ENCODE measurements at regions not wholly inside any gene's neighbourhood (a gene's known extent, or its start where the extent isn't known, plus 50 kb on each side); places are given as distances from the start of the nearest gene placed in this dataset.

DNA sequence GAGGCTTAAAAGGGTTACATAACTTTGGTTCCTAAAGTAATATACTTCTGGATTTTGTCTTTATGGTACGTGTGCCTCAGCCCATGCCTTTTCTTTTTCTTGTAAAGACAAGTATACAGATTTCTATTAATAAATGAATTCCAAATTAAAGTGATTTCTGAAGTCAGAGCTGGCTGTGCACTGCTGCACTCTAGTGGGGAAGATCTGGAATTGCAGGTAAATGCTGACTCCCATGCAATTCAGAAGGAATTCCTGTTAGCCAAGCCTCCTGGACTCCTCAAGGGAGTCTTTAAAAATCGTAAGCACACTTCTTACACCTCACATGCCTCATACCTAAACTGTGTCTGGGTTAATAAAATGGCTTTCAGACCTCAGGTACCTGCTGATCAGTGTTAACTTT lies 118.4 kb upstream of the SLC7A1 start:
- DNase-seq: no peak

DNA sequence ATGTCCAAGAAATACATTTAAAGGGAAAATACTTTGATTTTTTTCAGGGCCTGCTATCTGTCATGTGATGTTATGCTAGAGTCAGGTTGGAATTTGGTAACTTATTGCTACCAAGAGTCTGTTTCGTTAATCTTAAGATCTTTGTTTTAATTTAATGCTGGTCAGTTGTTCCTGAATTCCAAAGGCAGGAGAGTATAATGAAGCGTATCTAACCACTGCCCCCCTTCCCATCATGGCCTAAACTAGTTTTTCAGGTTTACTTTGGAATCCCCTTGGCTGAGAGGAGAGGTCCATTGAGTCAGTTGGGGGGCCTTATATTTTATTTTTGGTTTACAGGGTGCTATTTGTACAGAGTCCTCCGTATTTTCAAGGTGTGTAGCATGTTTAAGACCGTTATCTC lies 116.3 kb upstream of the SLC7A1 start:
- DNase-seq: no peak

DNA sequence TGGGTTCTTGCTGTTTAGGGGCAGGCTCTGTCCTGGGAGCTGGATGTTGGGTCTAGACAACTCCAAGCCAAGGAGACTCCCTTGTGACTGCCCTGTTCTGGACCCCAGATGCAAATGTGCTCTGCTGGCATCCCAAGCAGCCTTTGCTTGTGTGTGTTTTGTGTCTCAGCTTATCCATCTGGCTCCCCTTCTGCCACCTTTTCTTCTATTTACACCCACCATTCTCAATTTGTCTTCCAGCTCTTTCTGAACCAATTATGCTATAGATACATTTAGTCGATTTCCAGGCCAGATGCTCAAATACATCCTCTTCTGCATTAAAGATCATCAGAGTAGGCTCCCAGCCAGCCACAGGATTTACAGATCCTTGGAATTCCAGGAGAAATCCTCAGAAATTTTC lies 115.0 kb upstream of the SLC7A1 start:
- no peak for DNase-seq

DNA sequence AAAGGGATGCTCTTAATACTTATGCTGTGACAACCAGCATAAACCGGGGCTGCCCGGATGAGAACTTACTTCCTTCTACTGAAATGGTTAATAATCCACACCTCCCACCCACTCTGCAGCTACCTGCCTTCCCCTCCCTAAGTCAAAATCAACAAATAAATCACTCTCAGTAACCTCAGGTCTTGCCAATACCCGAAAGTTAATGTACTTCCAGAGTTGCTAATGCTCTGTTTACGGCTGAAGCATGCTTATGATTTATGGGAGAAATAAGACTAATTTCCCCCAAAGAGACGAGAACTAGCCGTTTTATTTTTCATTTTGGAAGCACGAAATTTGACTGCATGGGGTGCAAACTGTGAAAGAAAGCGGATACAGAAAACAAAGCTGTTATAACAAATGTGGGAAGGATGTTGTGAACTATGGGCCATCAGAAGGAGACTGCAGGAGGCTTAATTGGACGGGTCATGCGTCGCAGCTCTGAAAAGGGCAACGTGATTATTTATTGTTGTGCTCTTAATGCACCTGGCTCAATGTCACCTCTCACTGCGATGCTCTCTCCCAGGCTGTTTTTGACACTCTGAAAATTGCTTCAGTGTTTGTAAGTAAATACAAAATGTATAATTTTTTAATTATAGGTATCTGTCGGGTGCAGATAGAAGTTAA lies 114.0 kb upstream of the SLC7A1 start:
- no peak for DNase-seq

DNA sequence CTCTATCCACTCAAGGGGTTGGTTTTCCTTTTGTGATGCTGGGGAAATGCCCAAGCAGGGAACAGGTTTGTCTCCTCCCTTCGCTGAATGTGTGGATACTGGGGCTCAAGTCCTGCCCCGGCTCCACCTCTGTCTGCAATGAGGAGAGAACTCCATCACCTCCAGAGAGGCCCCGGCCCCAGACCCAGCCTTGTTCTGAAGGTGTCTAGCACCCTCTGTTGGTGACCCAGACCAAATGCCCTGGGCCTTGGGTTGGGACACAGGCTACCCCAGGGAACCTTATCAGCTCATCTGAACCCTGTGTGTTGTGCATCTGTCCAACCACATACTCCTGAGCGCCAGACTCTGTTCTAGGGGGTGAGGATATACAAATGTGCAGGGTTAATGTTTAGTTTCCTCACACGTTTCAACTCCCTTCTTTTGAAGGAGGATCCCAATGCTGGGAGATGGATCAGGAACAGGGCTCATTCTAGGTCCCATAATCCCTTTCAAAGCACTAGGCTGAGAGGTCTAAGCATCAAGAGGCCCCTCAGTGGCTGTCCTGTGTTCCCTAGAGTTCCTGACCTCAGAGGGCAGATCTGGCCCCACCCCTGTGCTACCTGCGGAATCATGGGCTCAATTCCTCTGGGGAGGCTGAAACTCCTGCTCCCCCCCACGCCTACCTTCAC lies 112.5 kb upstream of the SLC7A1 start:
- DNase-seq: peak in 3 of 14 donors; percentile 2 to 7 (median 4)

DNA sequence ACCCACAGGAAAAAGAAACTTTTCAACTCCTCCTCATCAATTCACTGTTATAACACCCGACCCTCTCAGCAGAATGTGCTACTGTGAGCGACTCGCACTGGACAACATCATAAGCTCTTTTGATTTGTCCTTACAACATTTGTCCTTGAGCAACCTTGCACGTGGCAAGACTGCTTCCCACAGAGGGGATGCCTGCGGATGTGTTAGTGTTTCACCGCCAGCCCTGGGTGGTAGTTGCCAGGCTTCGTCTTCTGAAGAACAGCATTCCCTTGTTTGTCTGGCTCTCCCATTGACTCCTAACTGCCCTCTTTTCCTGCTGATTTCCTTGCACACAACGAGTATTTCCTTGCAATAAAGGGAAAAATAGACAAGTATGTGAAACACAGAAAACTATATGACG lies 111.4 kb upstream of the SLC7A1 start:
- no peak for DNase-seq

DNA sequence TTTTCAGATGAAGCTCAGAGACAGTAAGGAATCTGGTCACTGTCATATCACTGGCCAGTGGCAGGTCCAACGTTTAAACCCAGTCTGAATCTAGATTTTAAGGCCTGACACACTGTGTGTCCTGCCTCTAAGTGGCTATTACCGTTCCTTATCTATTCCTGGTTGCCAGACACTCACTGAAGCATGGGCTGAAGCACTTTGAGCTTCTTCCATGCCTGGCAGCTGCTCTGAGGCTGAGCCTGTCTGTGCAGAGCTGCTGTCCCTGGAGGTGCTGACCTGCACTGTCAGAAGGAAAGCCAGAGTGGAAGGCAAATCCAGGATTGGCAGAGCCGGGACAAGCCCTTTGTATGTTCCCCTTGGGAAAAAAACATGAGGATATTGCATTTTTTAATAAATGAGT lies 109.2 kb upstream of the SLC7A1 start:
- DNase-seq: no peak

DNA sequence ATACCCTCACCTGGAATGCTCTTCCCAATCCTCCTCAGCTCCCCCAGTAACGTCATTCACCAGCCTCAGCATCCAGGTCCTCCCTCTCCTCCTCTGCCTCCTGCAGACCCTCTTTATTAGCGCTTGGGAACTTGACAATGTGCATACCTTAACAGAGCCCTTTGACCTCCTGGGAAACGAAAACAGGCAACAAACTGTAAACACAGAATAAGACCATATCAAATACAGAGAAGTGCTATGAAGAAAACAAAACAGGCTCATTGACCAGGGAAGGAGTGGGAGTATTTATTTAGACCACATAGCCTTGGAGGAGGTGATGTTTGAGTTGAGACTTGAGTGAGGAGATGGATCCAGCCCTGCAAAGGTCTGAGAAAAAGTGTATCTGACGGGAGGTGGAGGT lies 107.9 kb upstream of the SLC7A1 start:
- DNase-seq: no peak

DNA sequence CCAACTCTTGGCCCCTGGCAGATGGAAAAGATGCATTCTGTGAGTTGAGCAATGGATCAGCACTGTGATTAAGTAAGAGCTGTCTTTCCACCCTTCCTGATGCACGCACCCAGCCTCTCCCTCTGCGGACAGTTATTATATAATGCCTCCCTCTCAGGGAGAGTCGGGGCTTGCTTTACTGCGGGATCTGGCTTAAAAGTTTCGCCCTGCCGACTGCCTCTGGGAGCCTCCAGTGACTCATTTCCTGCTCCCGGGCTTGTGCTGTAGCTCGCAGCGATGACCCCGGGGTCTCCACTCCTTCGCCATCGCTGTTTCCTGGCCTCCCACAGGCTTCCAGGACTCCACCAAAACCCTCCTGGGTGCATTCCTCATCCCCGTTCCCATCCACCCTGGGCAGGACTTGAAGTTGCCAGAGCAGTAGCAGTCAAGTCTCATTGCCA lies 107.4 kb upstream of the SLC7A1 start:
- DNase-seq: no peak

DNA sequence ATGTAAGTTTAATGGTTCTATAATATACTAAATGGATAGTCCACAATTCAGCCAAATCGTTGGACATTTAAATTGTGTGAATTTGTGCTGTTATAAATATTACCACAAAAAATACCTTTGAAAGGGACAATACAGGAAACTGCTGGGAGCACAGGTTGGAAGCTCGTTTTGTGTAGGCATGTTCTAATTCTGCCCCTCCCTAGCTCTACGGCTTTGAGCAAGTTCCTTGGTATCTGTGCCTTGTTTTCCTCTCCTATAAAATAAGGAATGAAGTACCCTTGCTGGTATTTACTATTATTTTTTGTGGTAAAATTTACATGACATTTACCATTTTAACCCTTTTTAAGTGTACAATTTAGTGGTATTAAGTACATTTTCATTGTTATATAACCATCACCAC lies 102.6 kb upstream of the SLC7A1 start:
- no peak for DNase-seq

DNA sequence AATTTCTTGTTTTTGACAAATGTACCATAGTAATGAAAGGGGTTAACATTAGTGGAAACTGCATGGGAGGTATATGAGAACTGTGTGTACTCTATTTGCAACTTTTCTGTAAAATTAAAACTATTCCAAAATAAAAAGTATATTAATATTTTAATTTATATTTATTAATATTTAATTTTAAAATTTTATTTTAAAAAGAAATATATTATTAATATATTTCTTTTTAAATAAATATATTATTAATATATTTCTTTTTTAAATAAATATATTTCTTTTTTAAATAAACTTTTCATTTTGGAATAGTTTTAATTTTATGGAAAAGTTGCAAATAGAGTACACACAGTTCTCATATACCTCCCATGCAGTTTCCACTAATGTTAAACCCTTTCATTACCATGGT lies 101.1 kb upstream of the SLC7A1 start:
- no peak for DNase-seq

DNA sequence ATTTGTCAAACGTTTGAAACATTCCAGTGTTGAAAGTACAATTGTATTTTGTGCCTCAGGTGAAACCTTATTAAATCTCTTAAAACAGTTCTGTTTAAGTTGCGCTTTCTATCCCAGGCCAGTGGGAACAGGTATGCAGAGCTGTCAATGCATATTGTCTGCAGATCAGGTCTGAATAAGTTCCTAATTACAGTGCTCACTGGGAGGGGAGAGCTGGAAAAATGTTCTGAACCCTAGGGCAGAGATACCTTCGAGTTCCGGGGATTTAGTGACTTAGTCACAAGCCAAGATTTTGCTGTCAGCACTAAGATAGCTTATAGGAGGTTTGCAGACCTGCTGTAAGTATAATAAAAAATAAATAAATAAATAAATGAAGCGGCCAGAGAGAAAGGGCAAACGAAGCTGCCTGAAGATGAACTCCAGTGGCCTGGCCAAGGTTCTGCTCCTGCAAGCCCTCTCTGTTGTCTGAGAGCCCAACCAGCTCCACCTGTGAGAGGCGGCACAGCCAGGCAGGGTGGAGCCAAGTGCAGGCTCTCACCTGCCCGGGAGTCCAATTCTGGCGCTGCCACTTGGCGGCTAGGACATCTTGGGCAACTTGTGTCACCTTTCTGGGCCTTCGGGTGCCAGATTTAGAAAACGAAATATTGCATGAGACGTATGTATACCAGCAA lies 97.9 kb upstream of the SLC7A1 start:
- no peak for DNase-seq

DNA sequence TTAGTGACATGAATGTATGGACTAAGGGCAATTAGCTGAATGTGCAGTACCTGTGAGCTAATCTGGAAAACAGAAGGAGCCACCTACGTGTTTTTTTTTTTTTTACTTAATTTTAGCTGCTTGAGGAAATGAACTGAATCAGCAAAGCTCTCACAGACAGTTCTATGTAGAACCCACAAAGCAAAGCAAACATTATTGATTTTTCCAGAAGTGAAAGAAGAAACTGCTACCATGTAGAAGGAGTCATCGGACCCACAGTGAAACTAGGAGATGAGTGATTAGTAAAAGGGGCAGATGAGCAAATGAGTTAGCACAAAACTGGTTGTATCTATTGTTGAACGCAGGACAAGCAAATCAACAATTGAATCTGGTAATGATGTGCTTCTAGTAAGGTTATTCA lies 94.1 kb upstream of the SLC7A1 start:
- DNase-seq: no peak

DNA sequence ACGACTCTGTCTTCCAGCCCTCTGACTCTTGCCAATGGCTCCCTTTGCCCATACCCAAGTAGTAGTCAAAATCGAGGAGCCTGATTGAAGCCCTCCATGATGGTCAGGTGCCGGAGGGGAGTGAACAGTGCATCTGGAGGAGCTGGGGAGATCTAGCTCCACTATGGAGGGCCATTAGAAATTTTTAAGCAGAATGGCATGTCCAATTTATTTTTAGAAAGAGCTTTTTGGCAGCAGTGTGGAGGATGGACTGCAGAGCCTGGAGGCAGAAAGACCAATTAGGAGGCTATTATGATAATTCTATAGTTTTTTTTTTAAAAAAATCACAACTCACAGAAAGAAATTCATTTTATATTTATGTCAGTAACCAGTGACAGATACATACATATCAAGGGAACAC lies 92.7 kb upstream of the SLC7A1 start:
- no peak for DNase-seq

DNA sequence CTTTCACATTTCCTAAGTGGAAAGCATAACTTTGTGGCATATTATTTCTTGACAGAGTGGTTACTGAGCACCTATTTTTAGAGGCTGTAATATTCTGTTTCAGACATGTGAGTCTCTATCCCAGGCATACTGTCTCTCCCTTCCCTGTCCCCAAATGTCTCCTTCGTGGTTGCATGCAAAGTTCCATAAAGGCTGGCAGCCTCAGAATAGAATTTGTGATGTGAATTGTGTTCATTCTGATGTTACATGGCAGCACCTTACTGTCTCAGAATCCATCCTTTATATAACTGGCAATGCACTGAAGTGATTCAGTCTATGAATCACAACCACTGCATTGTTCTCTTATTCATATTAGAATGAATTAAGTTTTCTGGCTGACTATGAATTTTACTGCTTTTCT lies 89.0 kb upstream of the SLC7A1 start:
- no peak for DNase-seq

DNA sequence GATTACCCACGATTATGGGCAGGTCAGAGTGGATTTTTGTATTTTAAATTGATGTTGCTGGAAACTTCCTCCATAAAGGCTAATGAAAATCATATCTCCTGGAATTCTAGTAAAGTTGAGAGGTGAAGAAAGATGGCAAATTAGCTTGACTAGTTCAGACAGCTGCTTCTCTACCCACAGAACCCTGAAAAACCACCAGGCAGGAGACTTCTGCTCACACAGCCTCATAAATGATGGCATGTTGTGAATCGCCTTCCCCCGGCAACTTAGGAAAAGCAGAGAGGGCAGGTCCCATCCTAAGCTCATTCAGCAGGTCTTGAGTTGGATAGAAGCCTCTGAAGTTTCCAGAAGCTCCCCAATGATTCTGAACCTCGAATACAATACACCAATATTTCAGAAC lies 87.6 kb upstream of the SLC7A1 start:
- DNase-seq: no peak

DNA sequence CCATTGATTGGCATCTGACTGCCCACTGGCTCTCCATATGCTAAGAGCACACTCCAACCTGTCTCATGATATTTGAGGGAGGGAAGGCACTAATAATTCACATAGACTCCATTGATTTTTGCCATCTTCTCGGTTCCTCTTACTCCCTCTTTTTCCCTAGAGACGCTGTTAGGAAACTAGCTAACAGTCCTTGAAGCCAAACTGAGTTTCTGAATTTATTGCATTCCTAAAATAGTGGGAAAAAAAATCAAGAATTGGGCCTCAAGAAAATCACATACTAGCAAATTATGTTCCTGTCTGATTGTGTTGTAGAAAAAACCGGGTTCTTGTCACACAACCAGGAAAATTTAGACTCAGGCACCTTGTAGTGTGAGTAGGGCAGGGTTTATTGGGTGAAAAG lies 86.4 kb upstream of the SLC7A1 start:
- no peak for DNase-seq

DNA sequence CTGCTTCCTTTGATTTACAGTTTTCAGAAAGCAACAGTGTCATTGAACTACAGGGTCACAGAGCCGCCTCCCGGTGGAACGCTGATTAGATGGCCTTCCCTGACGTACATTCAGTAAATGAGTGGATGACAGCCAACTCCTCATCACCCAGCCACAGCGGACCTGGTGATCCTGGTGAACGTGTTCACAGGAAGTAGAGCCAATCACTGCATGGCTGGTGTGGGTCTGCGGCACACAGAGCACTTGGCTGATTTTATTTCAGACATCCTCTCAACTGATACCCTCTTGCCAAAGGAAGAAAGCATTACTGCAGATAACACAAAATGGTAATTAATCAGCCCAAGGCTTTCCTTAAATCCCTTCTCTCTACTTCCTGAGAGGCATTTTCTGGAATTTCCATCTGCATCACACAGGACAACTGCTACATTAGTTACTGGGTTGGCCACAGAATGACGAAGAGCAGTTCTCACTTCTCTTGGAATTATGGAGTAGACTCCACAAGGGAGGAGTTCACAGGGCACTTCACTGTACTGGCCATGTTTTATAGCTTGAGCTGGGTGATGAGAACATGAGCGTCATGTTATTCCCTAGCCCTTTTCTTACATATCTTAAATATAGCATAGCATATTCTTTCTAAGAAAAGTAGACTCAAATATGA lies 84.0 kb upstream of the SLC7A1 start:
- DNase-seq: no peak

DNA sequence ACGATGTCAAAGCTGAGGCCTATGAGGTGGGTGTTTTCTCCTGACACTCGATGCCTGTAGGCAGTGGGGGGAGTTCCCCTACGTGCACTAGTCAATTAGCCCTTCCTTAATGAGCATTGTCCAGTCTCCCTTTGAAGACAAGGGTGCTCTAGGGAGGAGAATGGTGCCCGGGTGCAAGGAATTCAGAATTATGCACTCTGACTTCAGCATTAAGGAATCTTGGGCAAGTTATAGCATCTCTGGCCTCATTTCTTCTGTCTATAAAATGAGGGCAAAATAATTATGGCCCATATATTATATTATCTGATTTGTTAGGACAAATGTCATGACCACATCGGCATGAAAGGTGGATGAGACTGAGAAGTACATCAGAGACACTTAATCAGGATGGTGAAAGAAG lies 82.1 kb upstream of the SLC7A1 start:
- no peak for DNase-seq

DNA sequence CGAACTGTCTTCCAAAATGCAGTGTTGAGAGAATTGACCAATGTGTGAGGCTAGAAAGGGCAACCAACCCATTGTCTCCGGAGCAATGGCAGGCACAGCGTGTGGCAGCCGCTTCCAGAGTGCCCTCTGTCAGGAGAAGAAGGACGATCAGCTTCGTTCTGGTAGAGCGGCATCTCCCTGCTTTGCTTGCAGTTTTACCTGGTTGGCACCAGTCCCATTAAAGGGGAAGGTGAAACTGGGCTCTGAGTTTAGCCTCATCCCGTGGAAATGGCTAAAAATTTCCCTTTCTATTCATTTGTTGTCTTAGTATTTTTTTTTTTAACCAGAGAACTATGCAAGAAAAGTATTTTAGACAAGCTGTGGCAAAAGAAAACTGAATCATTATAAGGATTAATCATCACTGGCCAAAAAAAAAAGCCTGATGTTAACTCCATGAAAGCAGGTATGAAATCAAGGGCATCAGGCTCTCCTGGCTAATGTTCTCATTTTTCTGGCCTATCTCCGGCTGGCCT lies 81.5 kb upstream of the SLC7A1 start:
- no peak for DNase-seq

DNA sequence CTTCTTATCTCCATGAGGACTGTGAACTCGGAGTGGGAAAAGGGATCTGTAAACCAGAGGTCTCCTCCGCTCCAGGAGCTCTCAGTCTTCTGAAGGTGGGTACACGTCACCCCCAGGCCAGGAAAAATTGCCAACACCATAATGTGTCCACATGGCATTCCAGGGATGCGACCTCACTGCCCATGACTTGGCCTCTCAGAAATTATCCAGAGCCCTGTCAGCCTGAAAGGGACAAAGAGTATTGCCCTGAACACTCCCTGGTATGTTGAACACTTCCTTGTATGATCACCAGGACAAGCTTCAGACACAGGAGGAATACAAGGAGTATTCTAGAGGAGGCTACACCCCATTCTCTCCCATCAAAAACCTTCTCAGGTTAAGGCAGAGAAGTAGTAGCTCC lies 81.0 kb upstream of the SLC7A1 start:
- DNase-seq: no peak

DNA sequence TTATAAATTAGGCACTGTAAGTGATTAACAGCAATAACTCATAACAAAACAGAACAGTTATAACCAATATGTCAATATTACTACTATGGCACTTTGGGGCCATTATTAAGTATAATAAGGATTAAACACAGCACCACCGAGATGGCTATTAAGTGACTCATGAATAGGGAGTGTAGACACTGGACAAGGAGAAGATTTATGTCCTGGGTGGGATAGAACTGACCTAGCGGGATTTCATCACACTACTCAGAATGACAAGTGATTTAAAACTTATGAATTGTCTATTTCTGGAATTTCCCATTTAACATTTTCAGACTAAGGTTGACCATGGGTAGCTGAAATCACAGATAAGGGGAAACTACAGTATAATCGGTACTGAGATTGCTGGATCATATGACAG lies 79.0 kb upstream of the SLC7A1 start:
- no peak for DNase-seq

DNA sequence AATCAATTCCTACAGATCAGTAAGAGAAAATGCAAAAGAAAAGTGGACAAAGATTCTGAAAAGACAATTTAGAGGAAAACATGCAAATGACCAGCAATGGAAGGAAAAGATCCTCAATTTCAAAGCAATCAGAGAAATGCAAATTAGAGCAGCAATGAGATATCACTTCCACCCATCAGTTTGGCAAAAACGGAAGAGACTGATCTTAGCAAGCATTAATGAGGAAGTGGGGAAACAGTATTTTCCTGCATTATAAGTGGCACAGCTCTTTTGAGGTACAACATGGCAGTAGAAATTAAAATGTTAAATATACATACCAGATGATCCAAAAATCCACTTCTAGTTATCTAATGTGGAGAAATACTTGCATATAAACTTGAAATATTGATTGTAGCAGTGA lies 69.1 kb upstream of the SLC7A1 start:
- no peak for DNase-seq
